Coronary artery (tissue), 2 donors: ENCODE measurements at regions not wholly inside any gene's neighbourhood (a gene's known extent, or its start where the extent isn't known, plus 50 kb on each side); places are given as distances from the start of the nearest gene placed in this dataset.
"Not testable (repeated sequence)": the region's sequence is repeated elsewhere in the genome, so short reads cannot be mapped to it uniquely, and the experiment has no call there.

Source experiments
- DNase-seq: peaks from one replicate; pipeline ENCODE4 v3.0.0-alpha.2; 2017; ENCODE audit warnings: low spot score
- H3K27ac ChIP-seq, 2 donors: fragments of 200-600 bp; sonication (generic); one replicate each; pipeline ENCODE4 v1.5.1; 2016 to 2019
- H3K4me3 ChIP-seq: fragments of 200-600 bp; sonication (generic); 2 replicates; pipeline ENCODE4 v1.5.1; 2016; ENCODE audit warnings: mild to moderate bottlenecking, moderate library complexity
- TF ChIP-seq, protein P1 (sequence below): fragments of 200-600 bp; sonication (generic); IDR thresholded peaks from one replicate; pipeline ENCODE4 v1.5.1; 2019; ENCODE audit warnings: antibody characterized with exemption

DNA sequence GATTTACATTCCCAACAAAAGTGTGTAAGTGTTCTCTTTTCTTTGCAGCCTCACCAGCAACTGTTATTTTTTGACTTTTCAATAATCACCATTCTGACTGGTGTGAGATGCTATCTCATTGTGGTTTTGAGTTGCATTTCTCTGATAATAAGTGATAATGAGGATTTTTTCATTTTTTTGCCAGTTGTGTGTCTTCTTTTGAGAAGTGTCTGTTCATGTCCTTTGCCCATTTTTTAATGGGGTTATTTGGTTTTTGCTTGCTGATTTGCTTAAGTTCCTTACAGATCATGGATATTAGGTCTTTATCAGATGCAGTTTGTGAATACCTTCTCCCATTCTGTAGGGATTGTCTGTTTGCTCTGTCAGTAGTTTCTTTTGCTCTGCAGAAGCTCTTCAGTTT lies 107.7 kb downstream of the EHF start:
- Histone ChIP-seq H3K27ac (no peak overlapping the region), H3K4me3 (no peak overlapping the region)
- DNase-seq, result no peak
- TF ChIP-seq, protein P1, sequence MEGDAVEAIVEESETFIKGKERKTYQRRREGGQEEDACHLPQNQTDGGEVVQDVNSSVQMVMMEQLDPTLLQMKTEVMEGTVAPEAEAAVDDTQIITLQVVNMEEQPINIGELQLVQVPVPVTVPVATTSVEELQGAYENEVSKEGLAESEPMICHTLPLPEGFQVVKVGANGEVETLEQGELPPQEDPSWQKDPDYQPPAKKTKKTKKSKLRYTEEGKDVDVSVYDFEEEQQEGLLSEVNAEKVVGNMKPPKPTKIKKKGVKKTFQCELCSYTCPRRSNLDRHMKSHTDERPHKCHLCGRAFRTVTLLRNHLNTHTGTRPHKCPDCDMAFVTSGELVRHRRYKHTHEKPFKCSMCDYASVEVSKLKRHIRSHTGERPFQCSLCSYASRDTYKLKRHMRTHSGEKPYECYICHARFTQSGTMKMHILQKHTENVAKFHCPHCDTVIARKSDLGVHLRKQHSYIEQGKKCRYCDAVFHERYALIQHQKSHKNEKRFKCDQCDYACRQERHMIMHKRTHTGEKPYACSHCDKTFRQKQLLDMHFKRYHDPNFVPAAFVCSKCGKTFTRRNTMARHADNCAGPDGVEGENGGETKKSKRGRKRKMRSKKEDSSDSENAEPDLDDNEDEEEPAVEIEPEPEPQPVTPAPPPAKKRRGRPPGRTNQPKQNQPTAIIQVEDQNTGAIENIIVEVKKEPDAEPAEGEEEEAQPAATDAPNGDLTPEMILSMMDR, result no peak

DNA sequence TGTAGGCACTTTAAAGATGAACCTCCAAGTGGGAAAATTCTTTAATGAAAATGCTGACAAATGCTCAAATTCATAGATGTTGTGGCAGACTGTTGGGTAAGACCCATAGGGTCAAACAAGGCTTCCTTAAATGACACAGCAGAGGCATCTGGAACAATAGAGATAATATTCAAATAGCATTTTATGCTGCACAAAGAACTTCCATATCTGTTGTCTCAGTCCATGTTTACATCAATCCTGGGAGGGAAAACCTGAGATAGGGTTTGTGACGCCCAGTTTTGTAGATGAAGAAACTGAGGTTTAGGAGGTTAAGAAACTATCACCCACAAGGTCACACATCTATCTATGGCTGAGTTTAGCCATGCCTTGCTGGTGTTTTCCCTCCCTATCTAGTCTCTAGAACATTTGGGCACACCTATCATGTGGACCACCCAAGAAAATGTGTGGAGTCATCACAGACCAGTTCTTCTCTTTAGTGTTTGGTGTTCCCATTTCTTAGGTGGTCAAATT lies 106.4 kb downstream of the EHF start:
- TF ChIP-seq, protein P1, result no peak
- DNase-seq, result no peak

DNA sequence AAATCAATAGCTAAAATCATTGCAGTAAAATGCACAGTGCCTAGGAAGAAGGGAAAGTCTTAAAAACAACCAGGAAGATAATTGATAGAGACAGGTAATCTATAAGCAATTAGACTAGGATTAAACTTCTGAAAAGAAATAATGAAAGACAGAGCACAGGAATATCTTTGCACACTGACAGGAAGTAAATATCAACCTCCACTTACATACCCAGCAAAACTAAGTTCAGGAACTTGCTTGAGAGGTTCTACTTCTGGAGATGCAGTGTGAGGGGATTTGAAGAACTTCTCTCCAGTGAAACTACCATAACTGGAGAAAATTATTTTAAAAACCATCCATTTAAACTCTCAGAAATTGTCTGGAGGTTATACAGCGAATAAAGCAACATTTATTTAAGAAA lies 104.1 kb downstream of the EHF start:
- DNase-seq, result no peak
- TF ChIP-seq, protein P1, result no peak
- Histone ChIP-seq H3K4me3 (no peak overlapping the region), H3K27ac (no peak overlapping the region)

More for the DNA sequence above, 106.4 kb downstream of the EHF start:
- Histone ChIP-seq H3K4me3 (no peak overlapping the region), H3K27ac (no peak overlapping the region)

DNA sequence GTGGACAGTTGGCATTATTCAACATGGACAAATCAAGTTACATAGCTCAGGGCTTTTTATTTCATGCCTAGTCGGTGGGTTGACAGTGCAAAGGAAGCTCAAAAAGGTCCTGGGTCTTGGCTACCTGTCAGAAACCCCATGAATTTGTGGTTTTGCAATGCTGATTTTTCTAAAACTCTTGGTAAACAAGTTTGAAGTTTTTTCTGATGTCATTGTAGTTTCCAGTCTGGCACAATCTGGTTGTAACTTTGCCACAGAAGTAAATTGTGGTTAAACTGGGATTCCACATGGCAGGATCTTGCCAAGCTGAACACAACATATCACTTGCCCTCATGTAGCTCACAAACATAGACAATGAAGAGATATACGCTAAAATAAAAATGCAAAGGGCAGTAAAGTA lies 100.8 kb downstream of the EHF start:
- H3K27ac ChIP-seq, result no peak overlapping the region
- no peak for DNase-seq
- TF ChIP-seq, protein P1, result no peak
- H3K4me3 ChIP-seq, result no peak overlapping the region

DNA sequence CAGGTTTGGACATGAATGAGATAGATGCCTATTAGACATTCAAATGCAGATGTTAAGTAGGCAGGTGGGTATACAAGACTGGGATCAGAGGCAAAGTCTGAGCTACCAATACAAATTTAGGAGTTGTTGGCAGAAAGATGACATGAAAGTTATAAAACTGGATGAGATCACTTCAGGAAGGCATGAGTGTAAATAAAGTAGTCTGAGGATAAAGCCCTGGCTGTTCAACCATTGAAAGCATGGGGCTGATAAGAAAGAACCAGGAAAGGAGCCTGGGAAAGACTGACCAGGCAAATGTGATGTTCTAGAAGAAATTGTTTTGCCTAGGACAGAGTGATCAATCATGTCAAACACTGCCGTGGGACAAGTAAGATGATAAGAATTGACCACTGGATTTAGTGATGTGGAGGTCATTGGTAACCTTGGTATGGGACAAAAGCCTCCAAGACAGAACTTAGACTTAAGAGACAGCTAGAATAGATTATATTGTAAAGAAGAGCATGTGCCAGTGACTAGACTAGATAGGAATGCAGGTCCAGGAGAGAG lies 98.5 kb downstream of the EHF start:
- Histone ChIP-seq H3K4me3 (no peak overlapping the region), H3K27ac (no peak overlapping the region)
- TF ChIP-seq, protein P1, result no peak
- no peak for DNase-seq

DNA sequence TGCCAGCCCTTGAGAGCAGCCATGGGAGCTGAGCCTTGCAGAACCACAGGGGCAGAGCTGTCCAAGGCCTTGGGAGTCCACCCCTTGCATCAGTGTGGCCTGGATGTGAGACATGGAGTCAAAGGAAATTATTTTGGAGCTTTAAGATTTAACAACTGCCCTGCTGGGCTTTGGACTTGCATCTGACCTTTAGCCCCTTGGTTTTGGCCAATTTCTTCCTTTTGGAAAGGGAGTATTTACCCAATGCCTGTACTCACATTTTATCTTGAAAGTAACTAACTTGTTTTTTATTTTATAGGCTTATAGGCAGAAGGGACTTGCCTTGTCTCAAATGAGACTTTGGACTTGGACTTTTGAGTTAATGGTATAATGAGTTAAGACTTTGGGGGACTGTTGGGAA lies 92.7 kb downstream of the EHF start:
- DNase-seq, H3K27ac ChIP-seq, H3K4me3 ChIP-seq: not testable (repeated sequence)
